Transverse colon (tissue), 4 donors: ENCODE measurements at regions not wholly inside any gene's neighbourhood (a gene's known extent, or its start where the extent isn't known, plus 50 kb on each side); places are given as distances from the start of the nearest gene placed in this dataset.

Experiments used
- CTCF ChIP-seq, 5 experiments: fragments of 200-600 bp in 3 of 5; fragments of 450-650 bp in 2 of 5; sonication (generic) in 3 of 5; IDR thresholded peaks; 1 replicate in 2 of 5; 2 replicates in 3 of 5; pipeline ENCODE4 v1.5.1; 2016 to 2017; ENCODE audit warnings: antibody characterized with exemption in 5 of 5, inconsistent platforms in 3 of 5, mild to moderate bottlenecking in 2 of 5, moderate library complexity in 1 of 5
- EP300 ChIP-seq: sonication (generic); formaldehyde crosslinking; IDR thresholded peaks from one replicate; pipeline ENCODE4 v1.6.1; 2017; ENCODE audit warnings: antibody characterized with exemption, low read depth
- POLR2A ChIP-seq: fragments of 450-650 bp; IDR thresholded peaks from one replicate; pipeline ENCODE4 v1.6.1; 2016; ENCODE audit warnings: antibody characterized with exemption, mild to moderate bottlenecking, moderate library complexity
- POLR2AphosphoS5 ChIP-seq, 3 donors: sonication (generic); formaldehyde crosslinking; IDR thresholded peaks; one replicate each; pipeline ENCODE4 v1.6.1; 2016; ENCODE audit warnings: antibody characterized with exemption in 3 of 3

- TF ChIP-seq CTCF (IDR thresholded peaks at IDR 0.05) = no peak
- no peak for TF ChIP-seq POLR2A
- no peak for TF ChIP-seq POLR2AphosphoS5 (IDR thresholded peaks at IDR 0.05)
- no peak for TF ChIP-seq EP300
These were observed 60.6 kb upstream of the PRNP start for GRCh38 chr20:4625687-4626086.
